ENCODE measurements at regions not wholly inside any gene's neighbourhood (a gene's known extent, or its start where the extent isn't known, plus 50 kb on each side); places are given as distances from the start of the nearest gene placed in this dataset.

GRCh38 chr12:97148941-97149559 lies 242.0 kb downstream of the NEDD1 start:
- peak; percentile 35 for TF ChIP-seq CTCF (IDR thresholded peaks at IDR 0.05; ENCODE audit: control extremely low read depth, extremely low read depth)

DNA sequence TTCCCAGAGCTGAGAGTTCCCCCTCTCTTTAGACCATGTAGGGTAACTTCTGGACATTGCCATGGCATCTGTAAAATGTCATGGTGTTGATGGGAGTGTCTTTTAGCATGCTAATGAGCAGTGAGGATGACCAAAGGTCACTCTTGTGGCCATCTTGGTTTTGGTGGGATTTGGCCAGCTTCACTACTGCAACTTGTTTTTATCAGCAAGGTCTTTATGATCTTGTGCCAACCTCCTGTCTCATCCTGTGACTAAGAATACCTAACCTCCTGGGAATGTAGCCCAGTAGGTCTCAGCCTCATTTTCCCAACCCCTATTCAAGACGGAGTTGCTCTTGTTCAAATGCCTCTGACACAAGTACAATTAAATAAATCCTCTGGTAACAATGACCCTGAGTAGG lies 244.4 kb downstream of the NEDD1 start:
- H3K9me3 ChIP-seq (ENCODE audit: control insufficient read depth in 4 of 4, insufficient read depth in 3 of 4, low read length in 3 of 4), result peaks cover 0 to 2% (median 0%) of the 10 kb centered on the region in 4 donors
- no peak overlapping the region for H3K4me3 ChIP-seq
- H3K9ac ChIP-seq (ENCODE audit: insufficient read depth in 1 of 2, low read length in 2 of 2), result no peak overlapping the region
- 30 to 31% methylated on average over 1 of the region's 1 CpG for WGBS, 2 donors
- ATAC-seq (ENCODE audit: insufficient read depth, low FRiP score) (no peak), DNase-seq (no peak)
- H3K27me3 ChIP-seq (ENCODE audit: control insufficient read depth in 3 of 3, insufficient read depth in 3 of 3, low read length in 2 of 3), result no peaks in the 10 kb centered on the region
- no peaks in the 10 kb centered on the region for H3K4me1 ChIP-seq (ENCODE audit: control insufficient read depth in 5 of 5, insufficient read depth in 5 of 5, low read length in 5 of 5)
- no peaks in the 10 kb centered on the region for H3K36me3 ChIP-seq (ENCODE audit: control insufficient read depth in 4 of 4, insufficient read depth in 4 of 4, low read length in 4 of 4)
- H3K27ac ChIP-seq (ENCODE audit: low read depth in 1 of 2, low read length in 1 of 2), result no peak overlapping the region
- no peak for TF ChIP-seq CTCF (IDR thresholded peaks at IDR 0.05; ENCODE audit: control extremely low read depth, extremely low read depth)

More at GRCh38 chr12:97148941-97149559, 242.0 kb downstream of the NEDD1 start:
- DNase-seq (peak; percentile 51 to 69 (median 57)), ATAC-seq (ENCODE audit: insufficient read depth, low FRiP score) (peak; percentile 91)
- no peaks in the 10 kb centered on the region for H3K27me3 ChIP-seq (ENCODE audit: control insufficient read depth in 3 of 3, insufficient read depth in 3 of 3, low read length in 2 of 3)
- no peaks in the 10 kb centered on the region for H3K36me3 ChIP-seq (ENCODE audit: control insufficient read depth in 4 of 4, insufficient read depth in 4 of 4, low read length in 4 of 4)
- no peaks in the 10 kb centered on the region for H3K9me3 ChIP-seq (ENCODE audit: control insufficient read depth in 4 of 4, insufficient read depth in 3 of 4, low read length in 3 of 4)
- no peak overlapping the region for H3K27ac ChIP-seq (ENCODE audit: low read depth in 1 of 2, low read length in 1 of 2)
- no peak overlapping the region for H3K9ac ChIP-seq (ENCODE audit: insufficient read depth in 1 of 2, low read length in 2 of 2)
- H3K4me1 ChIP-seq (ENCODE audit: control insufficient read depth in 5 of 5, insufficient read depth in 5 of 5, low read length in 5 of 5), result peaks cover 0 to 4% (median 0%) of the 10 kb centered on the region in 5 donors
- no peak overlapping the region for H3K4me3 ChIP-seq
- 58 to 64% methylated on average over 9 of the region's 9 CpGs for WGBS, 2 donors

DNA sequence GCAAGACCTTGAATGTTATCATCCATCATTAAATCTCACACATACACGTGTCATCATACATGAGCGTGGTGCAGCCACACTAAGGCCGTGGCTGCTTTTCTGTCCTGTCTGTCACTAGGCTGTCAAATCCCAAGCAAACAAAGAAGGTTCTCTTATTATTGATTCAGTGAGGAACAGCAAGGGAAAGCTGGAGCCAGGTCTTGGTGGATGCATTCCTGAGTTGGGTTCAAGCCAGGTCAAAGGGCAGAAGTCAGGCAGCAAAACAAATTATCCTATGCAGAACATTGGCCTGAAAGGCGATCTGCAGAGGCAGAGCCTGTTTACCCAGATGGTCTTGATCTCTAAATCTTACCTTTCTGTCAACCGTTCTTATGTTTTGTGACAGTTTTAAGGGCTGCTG lies 252.3 kb downstream of the NEDD1 start:
- no peak for DNase-seq
- 81 to 85% methylated on average over 5 of the region's 5 CpGs for WGBS, 2 donors
- Histone ChIP-seq H3K27ac (ENCODE audit: low read depth in 1 of 2, low read length in 1 of 2) (no peak overlapping the region), H3K9ac (ENCODE audit: insufficient read depth in 1 of 2, low read length in 2 of 2) (no peak overlapping the region), H3K9me3 (ENCODE audit: control insufficient read depth in 4 of 4, insufficient read depth in 3 of 4, low read length in 3 of 4) (peaks cover 0 to 3% (median 2%) of the 10 kb centered on the region in 4 donors), H3K27me3 (ENCODE audit: control insufficient read depth in 3 of 3, insufficient read depth in 3 of 3, low read length in 2 of 3) (no peaks in the 10 kb centered on the region), H3K36me3 (ENCODE audit: control insufficient read depth in 4 of 4, insufficient read depth in 4 of 4, low read length in 4 of 4) (no peaks in the 10 kb centered on the region), H3K4me3 (no peak overlapping the region), H3K4me1 (ENCODE audit: control insufficient read depth in 5 of 5, insufficient read depth in 5 of 5, low read length in 5 of 5) (no peaks in the 10 kb centered on the region)
- ATAC-seq (ENCODE audit: insufficient read depth, low FRiP score), result no peak
- TF ChIP-seq CTCF (IDR thresholded peaks at IDR 0.05; ENCODE audit: control extremely low read depth, extremely low read depth), result no peak

GRCh38 chr12:97160277-97160676 lies 253.2 kb downstream of the NEDD1 start:
- Histone ChIP-seq H3K9ac (ENCODE audit: insufficient read depth in 1 of 2, low read length in 2 of 2) (no peak overlapping the region), H3K36me3 (ENCODE audit: control insufficient read depth in 4 of 4, insufficient read depth in 4 of 4, low read length in 4 of 4) (no peaks in the 10 kb centered on the region), H3K4me1 (ENCODE audit: control insufficient read depth in 5 of 5, insufficient read depth in 5 of 5, low read length in 5 of 5) (no peaks in the 10 kb centered on the region), H3K27me3 (ENCODE audit: control insufficient read depth in 3 of 3, insufficient read depth in 3 of 3, low read length in 2 of 3) (no peaks in the 10 kb centered on the region), H3K27ac (ENCODE audit: low read depth in 1 of 2, low read length in 1 of 2) (no peak overlapping the region), H3K9me3 (ENCODE audit: control insufficient read depth in 4 of 4, insufficient read depth in 3 of 4, low read length in 3 of 4) (peaks cover 0 to 3% (median 2%) of the 10 kb centered on the region in 4 donors), H3K4me3 (no peak overlapping the region)
- ATAC-seq (ENCODE audit: insufficient read depth, low FRiP score), result no peak
- no peak for DNase-seq
- TF ChIP-seq CTCF (IDR thresholded peaks at IDR 0.05; ENCODE audit: control extremely low read depth, extremely low read depth), result no peak
- WGBS, 2 donors, result 94 to 95% methylated on average over 2 of the region's 2 CpGs

All from lung (tissue), 11 donors.